GM21723 (cell line): ENCODE measurements at regions not wholly inside any gene's neighbourhood (a gene's known extent, or its start where the extent isn't known, plus 50 kb on each side); places are given as distances from the start of the nearest gene placed in this dataset.
"Not testable (repeated sequence)": the region's sequence is repeated elsewhere in the genome, so short reads cannot be mapped to it uniquely, and the experiment has no call there.

ENCODE experiments used
- ATAC-seq: cut with Tn5 transposase; IDR thresholded peaks from one replicate; pipeline ENCODE4 v1.9.1; 2021; ENCODE audit warnings: mild to moderate bottlenecking, moderate library complexity; ENCODE audit not compliant: unreplicated experiment

DNA sequence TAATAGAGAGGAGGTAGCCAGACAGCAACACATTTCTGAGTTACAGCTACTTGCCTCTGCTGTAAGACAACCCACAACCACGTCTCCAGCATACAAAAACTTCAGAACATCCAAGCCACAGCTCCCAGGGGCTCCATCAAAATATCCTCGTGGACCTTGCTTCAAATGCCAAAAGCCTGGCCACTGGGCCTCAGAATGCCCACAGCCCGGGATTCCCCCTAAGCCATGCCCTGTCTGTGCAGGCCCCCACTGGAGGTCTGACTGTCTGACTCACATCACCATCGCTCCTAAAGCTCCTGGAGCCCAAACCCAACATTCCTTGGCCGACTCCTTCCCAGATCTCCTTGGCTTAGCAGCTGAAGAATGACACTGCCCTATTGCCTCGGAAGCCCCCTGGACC, 186.6 kb upstream of the MAGEB16 start:
- not testable (repeated sequence) for ATAC-seq

DNA sequence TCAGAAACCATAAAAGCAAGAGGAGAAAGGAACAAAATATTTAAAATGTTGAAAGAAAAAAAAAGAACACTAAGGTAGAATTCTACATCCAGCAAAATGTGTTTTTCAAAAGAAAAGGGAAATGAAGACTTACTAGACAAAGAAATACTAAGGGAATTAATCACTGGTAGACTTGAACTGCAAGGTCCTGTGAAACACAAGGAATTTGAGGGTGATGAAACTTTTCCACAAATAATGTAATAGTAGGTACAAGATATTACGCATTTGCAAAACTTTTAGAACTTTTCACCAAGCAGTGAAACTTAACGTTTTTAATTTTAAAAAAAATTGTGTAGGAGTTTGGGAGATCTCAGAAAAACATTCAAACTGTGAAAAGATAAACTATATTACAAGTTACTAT, 180.3 kb upstream of the MAGEB16 start:
- ATAC-seq, result no peak

DNA sequence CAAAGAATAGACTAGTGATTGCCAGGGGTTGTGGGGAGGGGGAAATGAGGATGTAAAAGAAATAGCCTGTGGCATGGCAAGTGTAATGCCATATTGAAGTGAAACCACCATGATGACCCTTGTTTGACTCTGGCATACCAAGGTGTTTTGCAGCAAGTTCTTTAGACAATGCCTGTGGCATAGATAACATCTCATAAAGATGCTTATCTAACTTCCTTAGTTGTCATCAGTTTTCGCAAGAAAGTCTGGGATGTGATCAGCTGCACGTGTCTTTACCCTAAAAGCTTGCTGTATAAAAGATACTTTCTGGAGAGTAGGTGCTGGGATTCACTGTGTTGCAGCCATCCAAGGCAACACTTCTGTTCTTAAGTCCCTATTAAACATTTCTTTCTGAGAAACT, 176.1 kb upstream of the MAGEB16 start:
- no peak for ATAC-seq

DNA sequence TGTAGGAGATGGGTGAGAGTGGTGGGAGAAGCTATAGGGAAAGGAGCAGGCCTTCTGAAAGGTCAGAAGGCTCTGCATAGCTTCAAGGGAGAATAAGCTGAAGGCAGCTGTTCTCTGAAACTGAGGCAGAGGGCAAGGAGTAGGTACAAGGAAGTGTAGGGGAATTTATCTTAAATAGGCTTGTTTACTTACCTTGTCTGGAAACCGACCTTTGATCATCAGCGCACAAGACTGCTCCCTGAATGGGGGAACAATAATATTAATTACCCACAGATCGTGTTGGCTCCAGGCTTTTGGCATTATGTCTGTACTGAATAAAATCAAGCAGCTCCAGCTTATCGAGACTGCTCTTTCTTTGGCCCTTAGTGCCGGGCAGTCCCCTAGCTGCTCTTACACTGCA, 175.5 kb upstream of the MAGEB16 start:
- ATAC-seq, result no peak

DNA sequence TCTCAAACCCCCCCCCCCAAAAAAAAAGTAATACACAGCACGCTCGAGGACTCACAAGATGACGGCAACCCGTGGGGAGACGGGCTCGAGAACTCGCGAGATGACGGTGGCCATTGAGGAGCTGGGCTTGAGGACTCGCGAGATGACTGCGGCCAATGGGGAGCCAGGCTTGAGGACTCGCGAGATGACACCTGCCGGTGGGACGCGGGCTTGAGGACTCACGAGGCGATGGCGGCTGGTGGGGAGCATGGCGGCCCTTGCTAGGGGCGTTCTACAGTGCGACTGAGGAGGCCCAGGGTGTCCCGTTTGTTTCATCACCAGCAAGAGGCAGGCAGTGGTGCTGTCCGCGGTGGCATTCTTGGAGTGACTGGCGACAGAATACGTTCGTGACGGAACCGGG, 172.4 kb upstream of the MAGEB16 start:
- ATAC-seq, result no peak

DNA sequence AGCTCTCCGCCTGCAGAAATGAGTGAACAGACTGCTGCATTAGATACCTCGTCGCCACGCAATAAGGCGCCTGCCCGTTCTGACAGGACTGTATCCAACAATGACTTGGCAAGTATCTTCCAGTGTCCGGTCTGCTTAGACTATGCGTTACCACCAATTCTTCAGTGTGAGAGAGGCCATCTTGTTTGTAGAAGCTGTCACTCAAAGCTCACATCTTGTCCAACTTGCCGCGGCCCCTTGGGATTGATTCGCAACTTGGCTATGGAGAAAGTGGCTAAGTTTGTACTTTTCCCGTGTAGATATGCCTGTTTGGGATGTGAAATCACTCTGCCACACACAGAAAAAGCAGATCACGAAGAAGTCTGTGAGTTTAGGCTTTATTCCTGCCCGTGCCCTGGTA, 172.0 kb upstream of the MAGEB16 start:
- ATAC-seq, result no peak

DNA sequence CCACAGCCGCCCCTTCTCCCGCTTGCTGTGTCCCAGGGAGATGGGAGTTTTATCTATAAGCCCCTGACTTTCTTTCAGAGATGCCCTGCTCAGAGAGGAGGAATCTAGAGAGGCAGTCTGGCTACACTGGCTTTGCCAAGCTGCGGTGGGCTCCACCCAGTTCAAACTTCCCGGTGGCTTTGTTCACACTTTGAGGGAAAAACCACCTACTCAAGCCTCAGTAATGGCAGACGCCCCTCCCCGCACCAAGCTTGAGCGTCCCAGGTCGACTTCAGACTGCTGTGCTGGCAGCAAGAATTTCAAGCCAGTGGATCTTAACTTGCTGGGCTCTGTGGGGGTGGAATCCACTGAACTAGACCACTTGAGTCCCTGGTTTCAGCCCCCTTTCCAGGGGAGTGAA, 162.2 kb upstream of the MAGEB16 start:
- ATAC-seq, result not testable (repeated sequence)

DNA sequence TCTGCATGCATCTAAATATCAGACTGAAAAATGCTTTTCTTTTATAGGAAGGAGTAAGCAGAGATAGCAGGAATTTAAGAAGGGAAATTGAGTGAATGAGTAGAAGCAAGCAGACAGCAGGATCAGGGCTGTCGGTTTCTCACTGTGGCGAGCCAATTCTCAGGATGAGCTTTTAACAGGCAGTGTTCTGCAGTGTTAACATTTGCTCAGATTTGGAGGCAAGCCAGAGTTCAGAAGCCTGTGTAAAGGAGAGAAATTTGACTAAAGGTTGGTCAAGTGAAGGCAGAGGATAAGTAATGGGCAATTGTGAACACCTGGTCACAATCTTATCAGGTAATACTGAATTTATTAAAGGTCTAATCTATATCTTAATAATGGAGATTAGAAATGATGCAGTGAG, 133.3 kb upstream of the MAGEB16 start:
- no peak for ATAC-seq

DNA sequence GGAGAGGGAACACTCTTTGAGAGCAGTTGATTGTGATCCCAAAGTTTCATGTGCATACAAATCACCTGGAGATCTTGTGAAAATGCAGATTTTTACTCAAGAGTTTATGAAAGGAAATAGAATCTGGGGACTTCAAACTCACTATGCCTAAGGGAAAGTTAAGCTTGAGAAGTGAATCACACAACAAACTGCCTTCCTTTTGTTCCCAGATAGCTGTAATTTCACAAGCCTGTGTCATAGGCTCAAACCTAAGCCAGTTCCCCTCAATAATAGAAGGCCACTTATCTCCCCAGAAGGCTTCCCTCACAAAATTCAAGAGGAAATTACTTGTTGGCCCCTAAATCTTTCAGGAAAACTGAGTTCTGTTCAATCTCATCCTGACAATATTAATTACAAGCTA, 132.8 kb upstream of the MAGEB16 start:
- ATAC-seq, result no peak

DNA sequence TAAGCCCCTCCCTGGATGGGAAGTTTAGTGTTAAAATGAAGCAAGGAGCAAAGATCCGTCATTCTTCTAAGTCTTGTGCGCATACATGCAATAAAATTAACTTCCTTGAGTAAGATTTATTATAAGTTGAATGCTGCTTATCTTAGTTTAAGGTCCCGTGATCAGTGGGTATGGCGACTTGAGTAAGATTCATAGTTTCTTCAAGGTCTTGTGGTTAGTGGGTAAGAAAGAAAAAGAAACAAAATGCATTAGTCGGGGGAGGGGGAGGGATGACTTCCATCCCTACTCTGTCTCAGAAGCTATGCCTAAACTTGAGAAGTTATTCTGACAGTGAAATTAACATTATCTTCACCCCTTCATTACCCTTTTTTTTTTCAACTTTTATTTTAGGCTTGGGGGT, 127.3 kb upstream of the MAGEB16 start:
- ATAC-seq, result no peak

DNA sequence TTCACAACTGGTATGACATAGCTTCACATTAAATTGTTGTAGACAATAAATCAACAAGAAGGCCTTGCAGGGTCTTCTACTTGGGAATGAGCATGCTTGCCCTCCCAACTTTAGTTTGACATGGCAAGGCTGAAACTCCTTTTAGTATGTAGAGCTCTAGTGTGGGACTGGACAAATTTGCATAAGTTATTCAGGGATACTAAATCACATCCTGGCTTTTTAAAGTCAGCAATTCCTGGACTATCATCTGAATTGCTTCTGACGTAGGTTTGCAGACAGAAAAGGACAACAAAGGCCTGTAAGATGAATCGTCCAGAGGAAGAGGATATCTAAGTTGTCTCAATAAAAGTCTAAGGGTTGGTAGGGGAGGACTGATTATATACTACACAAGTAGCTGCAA, 123.0 kb upstream of the MAGEB16 start:
- no peak for ATAC-seq

DNA sequence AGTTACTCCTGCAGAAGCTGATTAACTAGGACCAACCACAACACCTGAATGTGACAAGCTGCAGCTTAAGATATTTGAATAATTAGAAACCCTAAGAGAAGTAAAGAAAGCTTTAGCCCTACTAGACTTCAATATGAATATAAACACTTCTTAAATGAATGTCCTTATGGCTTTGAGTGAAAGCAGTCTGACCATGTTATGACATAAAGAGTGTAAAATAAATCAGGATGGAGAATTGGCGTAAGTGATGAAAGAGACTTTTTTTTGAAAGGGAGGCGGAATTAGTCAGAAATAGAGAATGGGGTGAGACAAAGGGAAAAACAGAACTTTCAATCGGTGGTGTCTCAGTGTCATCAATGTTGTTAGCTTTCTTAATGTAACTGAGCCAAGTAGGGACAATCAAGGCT, 117.2 kb upstream of the MAGEB16 start:
- no peak for ATAC-seq

DNA sequence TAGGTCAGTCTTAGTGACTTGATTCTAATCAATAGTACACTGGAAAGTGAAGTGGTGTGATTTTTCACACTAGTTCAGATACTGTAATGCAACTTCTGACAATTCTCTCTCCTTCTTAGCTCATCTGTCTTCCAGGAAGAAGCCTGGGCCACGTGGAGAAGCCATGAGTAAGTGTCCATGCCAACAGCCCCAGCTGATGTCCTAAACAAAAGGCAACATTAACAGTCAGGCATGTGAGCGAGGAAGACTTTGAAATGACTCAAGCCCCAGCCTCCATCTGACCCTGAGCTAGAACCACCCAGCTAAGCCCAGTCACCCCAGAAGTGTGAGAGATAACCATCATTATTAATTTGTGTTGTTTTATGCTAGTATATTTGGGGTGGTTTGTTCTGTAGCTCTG, 115.7 kb upstream of the MAGEB16 start:
- no peak for ATAC-seq

DNA sequence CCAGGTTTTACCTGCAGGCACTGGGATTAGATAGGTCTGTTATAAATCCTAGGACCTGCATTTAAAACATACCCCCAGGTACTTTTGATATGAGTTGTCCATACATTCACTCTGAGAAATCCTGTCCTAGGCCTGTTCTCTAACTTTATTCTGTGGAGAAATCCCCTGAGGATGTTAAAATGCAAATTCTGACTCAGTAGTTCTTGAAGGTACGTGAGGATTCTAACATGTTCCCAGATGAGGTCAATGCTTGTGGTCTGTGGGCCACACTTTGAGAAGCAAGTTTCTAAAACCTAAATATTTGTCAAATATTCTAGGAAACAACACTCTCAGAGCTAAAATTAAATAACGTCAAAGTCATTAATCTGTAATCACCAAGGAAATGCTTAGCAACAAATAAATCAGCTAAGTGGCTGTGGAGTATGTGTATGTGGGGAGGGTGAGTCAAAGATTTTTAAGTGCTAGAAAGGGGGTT, 101.3 kb upstream of the MAGEB16 start:
- ATAC-seq, result no peak

DNA sequence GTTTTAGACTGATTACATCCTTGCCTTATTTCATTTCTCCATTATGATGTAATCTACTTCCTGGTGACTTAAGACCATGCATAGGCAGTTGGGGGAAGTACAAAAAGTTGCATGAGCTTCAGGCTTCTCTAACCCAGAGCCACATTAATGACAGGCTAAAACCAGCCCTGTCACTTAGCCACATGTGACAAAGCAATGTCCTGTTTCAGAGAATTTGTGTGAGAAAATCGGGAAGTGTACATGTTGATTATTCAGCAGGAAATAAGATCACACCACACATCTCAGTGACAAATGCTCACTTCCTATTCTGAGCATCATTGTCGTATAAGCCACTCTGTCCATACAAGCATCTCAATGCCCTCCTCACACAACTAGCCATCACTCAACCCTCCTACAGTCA, 98.5 kb upstream of the MAGEB16 start:
- no peak for ATAC-seq

DNA sequence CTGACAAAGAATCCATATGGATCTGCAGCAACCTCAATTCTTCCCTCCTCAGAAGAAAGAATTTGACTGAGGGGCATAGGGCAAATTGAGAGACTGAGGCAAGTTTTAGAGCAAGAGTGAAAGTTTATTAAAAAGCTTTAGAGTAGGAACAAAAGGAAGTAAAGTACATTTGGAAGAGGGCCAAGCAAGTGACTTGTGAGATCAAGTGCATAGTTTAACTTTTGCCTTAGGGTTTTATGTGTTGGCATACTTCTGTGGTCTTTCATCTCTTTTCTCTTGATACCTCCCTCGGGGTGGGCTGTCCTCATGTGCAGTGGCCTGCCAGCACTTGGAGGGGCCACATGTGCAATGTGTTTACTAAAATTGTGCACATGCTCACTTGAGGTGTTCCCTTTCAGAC, 98.0 kb upstream of the MAGEB16 start:
- no peak for ATAC-seq

DNA sequence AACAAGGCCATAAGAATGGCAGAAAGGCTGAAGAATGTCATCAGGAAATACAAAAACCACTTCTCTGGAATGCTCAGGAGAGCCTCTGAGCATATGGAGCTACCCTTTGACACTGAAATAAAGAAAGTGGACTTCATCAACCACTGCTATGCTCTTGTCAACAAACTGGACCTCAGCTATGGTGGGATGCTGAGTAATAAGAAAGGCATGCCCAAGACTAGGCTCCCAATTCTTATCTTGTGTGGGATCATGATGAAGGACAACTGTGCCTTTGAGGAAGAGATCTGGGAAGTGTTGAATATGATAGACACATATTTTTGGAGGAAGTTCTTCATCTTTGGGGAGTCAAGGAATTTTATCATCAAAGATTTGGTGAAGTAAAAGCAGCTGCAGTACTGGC, 86.9 kb upstream of the MAGEB16 start:
- no peak for ATAC-seq

DNA sequence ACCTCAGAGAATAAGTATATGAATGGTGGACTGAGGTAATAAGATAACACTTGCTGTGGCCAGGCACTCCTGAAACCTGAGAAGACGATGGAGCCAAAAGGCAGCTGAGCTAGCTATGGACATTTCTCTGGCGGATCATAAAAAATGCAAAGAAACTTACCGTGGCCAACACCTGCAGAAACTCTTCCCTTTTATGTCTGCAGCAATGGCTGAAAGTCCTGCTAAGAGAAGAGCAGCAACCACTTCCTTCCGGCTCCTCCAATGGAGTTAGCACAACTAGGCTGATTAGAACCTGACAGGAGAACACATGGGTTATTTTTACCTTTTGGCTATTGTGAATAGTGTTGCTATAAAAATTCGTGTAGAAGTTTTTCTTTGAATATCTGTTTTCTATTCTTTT, 76.0 kb upstream of the MAGEB16 start:
- no peak for ATAC-seq

DNA sequence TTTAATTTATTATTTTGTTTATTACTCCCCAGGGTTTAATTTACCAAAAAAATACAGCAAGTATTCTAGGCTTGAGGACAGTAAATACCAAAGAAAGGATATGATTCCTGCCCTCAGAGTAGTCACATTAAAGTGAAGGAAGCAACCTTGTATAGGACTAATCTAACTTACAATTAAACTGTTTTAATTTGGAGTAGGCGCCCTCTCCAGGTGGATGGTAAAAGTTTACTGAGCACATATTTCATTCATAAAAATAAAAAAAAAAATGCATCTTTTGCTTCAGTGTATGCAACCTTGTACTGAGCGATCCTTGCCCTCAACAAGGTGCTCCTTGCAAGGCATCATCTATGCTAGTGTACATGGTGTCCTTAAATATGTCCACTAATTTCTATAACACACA, 72.0 kb upstream of the MAGEB16 start:
- no peak for ATAC-seq

DNA sequence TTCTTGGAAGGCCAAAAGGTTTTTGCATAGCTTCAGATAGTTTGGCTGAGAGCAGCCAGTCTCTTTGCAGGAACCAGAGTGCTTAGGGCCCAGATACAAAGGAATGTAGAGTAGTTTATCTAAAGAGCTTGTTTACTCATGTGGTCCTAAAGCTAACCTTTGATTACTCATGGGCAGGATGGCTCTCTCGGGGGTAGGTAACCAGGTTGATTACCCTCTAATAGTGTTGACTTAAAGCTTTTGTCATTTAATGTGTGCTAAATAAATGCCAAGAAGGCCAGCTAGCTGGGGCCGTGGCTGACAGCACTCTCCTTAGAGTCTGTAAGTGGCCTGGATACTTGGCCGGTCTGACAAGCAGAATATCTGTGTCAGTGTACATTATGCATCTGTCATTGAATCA, 69.7 kb upstream of the MAGEB16 start:
- no peak for ATAC-seq

DNA sequence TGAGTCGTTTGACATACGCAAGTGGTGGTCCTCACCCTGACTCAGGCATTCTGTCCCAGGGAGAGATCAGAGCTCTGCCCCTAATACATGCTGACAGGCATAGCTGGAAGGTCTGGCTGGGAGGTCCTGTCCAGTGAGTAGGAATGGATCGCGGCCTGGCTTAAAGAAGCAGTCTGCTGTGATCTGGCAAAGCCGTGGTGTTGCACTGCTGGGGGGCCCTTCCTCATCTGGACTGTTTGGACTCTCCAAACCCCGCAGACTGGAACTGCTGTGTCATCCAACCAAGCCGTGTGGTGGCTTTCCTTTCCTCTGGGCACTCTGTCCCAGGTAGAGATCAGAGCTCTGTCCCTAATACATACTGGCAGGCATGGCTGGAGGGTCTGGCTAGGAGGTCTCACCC, 64.3 kb upstream of the MAGEB16 start:
- no peak for ATAC-seq

DNA sequence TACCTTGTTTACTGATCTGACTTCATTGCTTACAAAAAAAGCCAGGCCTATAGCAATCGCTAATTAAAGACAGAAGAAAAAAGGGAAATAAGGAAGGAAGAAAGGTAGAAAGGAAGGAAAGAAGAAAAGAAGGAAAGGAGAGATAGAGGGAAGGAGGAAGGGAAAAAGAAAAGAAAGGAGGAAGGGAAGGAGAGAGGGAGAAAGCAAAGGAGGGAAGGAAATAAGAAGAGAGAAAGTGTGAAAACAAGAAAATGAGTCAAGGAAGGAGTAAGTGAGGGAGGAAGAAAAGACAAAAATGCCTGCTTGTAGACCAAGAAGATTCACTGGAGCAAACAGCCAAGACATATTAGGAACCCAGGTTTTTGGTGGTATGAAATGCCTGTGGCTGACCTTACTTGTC, 57.0 kb upstream of the MAGEB16 start:
- no peak for ATAC-seq

DNA sequence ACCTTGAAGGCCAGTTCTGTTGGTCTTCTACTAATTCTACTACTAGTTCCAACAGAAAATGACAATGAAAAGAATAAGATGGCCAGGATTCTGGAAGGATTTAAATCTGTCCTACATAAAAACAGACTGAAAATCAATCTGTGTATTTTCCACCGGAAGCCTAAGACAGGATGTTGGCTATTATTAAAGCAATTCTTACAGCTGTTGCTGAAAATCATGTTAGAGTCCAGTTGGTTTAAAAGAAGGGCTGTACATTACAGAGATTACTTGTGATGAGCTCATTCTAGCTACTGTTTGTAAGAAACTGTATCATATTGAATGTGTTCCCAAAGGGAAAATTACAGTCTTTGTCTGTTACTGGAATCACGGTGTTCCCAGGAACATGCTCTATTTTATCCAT, 54.8 kb upstream of the MAGEB16 start:
- no peak for ATAC-seq
